HG02973 (cell line): ENCODE measurements at regions not wholly inside any gene's neighbourhood (a gene's known extent, or its start where the extent isn't known, plus 50 kb on each side); places are given as distances from the start of the nearest gene placed in this dataset.

Experiments used
- ATAC-seq: cut with Tn5 transposase; IDR thresholded peaks from one replicate; pipeline ENCODE4 v1.9.1; 2021; ENCODE audit warnings: moderate library complexity; ENCODE audit not compliant: unreplicated experiment

- ATAC-seq = no peak
Observed at GRCh38 chr2:107361751-107362381, 464.8 kb upstream of the RGPD4 start.

- ATAC-seq = no peak
Observed at GRCh38 chr2:107362993-107363392, 463.7 kb upstream of the RGPD4 start.

GRCh38 chr2:107363806-107364205 is 462.9 kb upstream of the RGPD4 start:
- ATAC-seq = no peak

- ATAC-seq = no peak
Observed at GRCh38 chr2:107364361-107364950, 462.2 kb upstream of the RGPD4 start.

GRCh38 chr2:107374249-107374648 is 452.4 kb upstream of the RGPD4 start:
- no peak for ATAC-seq

GRCh38 chr2:107376909-107377308 is 449.8 kb upstream of the RGPD4 start:
- ATAC-seq = no peak

- ATAC-seq = no peak
Observed at GRCh38 chr2:107380912-107381311, 445.8 kb upstream of the RGPD4 start.

GRCh38 chr2:107383691-107384090 is 443.0 kb upstream of the RGPD4 start:
- ATAC-seq = no peak

GRCh38 chr2:107384422-107384821 is 442.3 kb upstream of the RGPD4 start:
- ATAC-seq = no peak

- ATAC-seq = no peak
Observed at GRCh38 chr2:107385921-107386320, 440.8 kb upstream of the RGPD4 start.

GRCh38 chr2:107392241-107392704 is 434.4 kb upstream of the RGPD4 start:
- no peak for ATAC-seq

- ATAC-seq = no peak
Observed at GRCh38 chr2:107393516-107393915, 433.2 kb upstream of the RGPD4 start.

- ATAC-seq = no peak
Observed at GRCh38 chr2:107398683-107399082, 428.0 kb upstream of the RGPD4 start.

- ATAC-seq = no peak
Observed at GRCh38 chr2:107402330-107402729, 424.4 kb upstream of the RGPD4 start.

GRCh38 chr2:107405261-107405660 is 421.4 kb upstream of the RGPD4 start:
- ATAC-seq = no peak

GRCh38 chr2:107407017-107407416 is 419.7 kb upstream of the RGPD4 start:
- ATAC-seq = no peak

- no peak for ATAC-seq
Observed at GRCh38 chr2:107407974-107408373, 418.7 kb upstream of the RGPD4 start.

GRCh38 chr2:107411267-107411666 is 415.4 kb upstream of the RGPD4 start:
- ATAC-seq = no peak

GRCh38 chr2:107412209-107412904 is 414.3 kb upstream of the RGPD4 start:
- ATAC-seq = no peak

- ATAC-seq = no peak
Observed at GRCh38 chr2:107412981-107413380, 413.7 kb upstream of the RGPD4 start.

GRCh38 chr2:107414376-107414775 is 412.3 kb upstream of the RGPD4 start:
- ATAC-seq = no peak

GRCh38 chr2:107418708-107419107 is 408.0 kb upstream of the RGPD4 start:
- no peak for ATAC-seq
